ENCODE measurements at regions not wholly inside any gene's neighbourhood (a gene's known extent, or its start where the extent isn't known, plus 50 kb on each side); places are given as distances from the start of the nearest gene placed in this dataset.
"Not testable (repeated sequence)": the region's sequence is repeated elsewhere in the genome, so short reads cannot be mapped to it uniquely, and the experiment has no call there.

- DNase-seq (ENCODE audit: low spot score) = no peak
Measured at GRCh38 chr4:1561286-1561990, 122.7 kb downstream of the FAM53A start.

DNA sequence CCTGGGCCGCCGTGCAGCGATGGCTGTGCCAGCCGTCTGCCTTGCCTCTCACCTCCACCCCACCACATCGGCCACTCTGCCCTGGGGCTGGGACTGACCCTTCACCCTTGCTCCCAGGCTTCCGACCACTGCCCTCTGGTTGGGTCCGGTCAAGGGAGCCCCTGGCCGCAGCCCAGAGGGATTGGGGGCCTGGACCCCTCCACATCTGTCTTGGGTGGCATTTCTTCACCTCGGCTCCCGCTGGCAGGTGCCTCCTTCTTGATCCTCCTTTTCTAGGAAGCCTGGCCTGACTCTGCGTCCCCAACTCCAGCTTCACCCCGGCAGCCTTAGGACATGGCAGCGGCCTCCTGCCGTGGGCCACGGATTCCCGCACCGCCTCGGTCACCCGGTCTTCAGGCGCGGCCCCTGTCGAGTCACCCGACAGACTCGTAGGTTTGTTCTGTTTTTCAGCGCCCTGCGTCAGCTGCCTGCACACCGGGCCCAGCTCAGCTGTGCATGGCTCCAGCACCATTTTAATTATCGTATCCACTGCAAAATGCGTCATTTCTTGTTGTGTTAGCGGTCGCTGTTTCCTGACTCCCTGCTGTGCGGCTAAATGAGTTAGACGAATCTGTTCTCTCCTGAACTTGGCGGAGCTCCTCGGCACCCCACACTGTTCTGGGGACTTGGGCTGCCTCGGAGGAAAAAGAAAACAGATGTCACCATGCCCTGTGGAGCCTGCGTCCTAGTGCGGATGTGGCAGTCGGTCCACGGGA lies 124.0 kb downstream of the FAM53A start:
- DNase-seq (ENCODE audit: low spot score) = no peak

DNA sequence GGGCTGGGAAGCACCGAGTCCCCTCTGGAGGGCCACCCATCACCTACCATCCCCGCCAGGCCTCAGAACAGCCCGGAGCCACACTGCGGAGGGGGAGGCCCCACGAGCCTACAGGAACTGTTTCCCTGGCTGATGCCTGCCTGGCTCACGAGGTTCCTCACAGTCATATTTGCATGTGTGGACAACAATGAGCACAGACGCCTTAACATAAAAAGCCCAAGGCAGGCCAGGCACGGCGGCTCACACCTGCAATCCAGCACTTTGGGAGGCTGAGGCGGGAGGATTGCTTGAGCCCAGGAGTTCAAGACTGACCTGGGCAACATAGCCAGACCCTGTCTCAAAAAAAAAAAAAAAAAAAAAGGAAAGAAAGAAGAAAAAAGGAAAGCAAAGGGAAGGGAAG lies 125.9 kb downstream of the FAM53A start:
- no peak for DNase-seq (ENCODE audit: low spot score)

- DNase-seq (ENCODE audit: low spot score) = no peak
Measured at GRCh38 chr4:1557221-1557597, 126.9 kb downstream of the FAM53A start.

DNA sequence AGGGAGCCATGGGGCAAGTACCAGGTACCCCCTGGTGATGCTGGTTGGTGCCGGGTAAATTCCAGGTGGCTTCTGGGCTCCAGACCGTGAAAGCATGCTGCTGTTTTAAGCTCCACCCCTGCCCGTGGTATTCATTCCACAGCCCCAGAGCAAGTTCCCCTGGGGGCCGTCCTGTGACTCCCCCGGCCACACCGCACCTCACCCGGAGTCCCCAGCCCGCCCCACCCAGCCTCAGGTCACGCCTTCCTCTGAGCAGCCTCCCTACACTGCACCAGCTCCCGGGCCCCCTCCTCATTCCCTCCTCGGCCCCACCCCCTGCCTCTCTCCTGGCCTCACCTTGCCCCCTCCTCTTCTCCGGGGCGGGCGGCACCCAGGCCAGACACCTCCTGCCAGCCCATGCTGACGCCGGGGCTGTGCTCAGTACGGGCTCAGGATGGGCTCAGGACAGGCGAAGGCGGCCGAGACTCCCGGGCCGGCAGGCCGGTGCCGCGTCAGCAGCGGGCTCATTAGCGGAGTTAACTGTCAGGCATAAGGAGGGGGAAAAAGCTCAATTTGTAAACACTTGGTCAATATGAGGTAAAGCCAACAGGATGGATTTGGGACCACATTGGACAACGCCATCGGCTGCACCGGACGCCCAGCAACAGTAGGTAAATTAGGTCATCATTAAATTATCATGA lies 127.4 kb downstream of the FAM53A start:
- no peak for DNase-seq (ENCODE audit: low spot score)

DNA sequence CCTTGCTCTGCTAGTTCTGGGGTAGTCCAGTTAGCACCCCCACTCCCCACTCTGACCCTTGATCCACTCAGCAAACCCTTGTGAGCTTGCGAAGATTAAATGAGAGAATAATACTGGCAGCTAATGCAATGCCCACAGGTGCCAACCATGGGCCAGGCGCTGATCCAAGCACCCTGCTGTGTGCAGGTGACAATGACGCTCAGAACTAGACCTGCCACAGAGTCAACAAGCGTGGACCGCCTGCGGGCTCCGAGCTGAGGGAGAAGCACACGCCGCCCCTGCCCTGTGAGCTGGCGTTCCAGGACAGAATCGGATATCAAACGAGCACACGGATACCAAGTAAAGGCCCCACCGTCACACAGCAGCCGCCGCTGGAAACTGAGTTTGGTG lies 129.2 kb downstream of the FAM53A start:
- no peak for DNase-seq (ENCODE audit: low spot score)

DNA sequence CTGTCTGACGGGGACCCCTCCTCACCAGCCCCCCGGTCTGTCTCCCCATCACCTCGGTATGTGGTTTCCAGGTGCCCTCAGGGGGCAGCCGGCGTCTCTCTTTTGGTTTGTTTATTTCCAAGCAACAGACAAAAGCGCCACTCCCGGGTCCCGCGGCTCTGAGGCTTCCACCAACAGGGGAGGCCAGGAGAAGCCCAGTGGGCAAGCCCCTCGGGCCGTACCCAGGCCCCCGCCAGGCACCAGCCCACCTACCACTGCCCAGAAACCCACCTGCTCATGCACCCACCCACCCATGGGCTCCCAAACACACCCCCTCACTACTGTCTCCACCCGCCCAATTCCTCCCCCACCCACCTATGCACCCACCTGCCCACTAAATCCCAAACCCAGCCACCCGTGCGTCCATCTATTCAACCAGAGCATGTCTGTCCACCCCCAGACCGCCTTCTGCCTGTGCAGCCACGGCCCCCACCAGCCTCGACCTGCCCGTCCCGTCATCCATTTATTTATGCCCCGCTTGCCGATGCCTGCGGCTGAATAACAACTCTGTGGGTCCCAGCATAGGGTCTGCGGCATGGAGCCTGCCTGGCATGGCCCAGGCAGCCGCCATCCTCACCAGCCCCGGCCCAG lies 129.8 kb downstream of the FAM53A start:
- DNase-seq (ENCODE audit: low spot score) = no peak

GRCh38 chr4:1553365-1553764 lies 130.7 kb downstream of the FAM53A start:
- DNase-seq (ENCODE audit: low spot score) = no peak

- no peak for DNase-seq (ENCODE audit: low spot score)
Measured at GRCh38 chr4:1552451-1552850, 131.7 kb downstream of the FAM53A start.

DNA sequence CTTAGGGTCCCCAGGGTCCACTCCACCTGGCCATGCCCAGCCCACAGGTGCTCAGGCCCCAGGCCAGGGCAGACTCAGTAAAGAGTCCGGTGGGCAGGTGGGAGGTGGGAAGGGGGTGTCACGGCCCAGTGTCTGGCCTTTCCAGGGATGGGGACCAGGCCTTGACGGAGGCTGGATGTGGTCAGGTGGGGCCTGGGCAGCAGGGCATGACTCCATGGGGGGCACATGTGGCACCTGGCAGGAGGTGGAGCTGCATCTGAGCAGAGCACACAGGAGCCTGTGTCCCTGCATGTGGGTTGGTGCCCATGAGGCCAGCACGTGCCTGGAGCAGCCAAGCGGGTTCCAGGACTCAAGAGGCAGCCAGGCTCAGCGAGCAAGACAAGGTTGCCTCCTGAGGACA lies 132.9 kb downstream of the FAM53A start:
- no peak for DNase-seq (ENCODE audit: low spot score)

DNA sequence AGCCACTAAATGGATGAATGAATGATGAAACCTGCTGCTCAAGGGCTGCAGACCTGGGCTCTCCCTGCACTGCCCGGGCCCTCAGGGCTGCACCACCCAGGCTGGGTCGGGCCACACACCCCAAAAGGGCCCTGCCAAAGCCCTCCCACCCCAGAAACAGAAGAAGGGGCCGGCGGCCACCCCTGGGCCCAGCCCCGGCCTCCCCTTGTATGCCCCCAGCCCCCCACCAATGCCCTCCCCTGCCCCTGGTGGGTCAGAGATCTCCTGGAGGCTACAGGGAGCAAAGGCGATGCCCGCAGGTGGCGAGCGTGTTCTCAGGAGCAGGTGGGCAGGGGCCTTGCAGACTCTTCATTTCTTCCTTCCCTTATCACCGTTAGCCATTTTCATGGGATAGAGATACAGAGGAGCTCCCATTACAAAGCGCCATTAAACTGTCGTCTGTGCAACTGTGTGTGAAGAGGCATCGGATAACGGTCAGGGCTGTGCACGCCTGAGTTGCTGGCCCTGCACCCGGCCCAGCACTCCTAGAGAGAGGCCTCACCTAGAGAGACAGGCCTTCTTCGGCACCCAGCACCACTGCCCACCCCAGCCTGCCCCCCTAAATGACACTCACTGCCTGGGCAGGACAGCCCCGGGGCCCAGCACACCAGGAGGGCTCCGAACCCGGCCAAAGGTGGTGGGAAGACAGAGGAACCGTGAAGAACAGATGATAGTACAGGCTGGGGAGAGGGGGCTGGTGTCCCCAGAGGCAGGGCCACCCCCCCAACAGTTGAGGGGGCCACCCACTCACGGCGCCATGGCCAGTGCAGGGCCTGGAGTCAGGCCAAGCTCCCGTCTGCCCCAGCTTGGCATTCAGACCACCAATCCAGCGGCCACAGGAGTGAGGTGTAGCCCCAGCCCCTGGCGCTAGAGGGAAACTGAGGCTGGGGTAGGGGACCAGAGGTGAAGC lies 133.7 kb downstream of the FAM53A start:
- no peak for DNase-seq (ENCODE audit: low spot score)

- no peak for DNase-seq (ENCODE audit: low spot score)
Measured at GRCh38 chr4:1549638-1550035, 134.5 kb downstream of the FAM53A start.

DNA sequence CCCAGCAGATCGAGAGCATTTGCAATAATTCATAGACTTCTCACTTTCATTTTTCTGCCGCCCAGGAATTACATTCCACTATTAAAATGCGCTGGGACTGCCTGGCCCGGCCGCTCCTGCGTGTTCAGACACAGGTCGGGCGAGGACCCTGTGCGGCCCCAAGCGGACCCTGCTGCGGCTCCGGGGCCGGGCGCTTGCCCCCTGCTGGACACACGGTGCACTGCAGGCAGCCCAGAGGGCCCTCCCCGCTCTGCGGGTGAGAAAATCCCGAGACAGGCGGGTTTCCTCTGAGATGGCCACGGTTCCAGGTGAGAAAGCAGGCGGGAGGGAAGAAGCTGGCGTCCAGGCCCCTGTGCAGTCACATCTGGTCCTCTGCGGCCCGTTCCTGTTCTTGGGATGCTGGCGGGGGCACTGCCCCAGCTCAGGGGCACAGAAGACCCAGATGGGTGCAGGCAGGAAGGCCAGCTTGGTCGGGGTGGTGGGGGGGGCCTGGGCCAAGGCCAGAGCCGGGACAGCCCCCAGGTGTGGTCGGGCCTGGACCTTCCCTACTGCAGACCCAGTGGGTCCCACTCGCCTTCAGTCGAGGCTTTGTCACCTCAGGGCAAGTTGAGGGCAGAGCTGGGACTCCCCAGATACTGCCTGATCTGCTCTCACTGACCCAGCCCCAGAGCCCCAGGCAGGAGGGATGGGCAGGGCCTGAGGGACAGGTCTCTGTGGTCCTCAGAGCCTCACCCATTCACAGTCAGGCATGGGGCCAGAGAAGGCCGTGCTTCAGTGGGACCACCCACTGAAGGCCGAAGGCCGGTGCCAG lies 135.1 kb downstream of the FAM53A start:
- not testable (repeated sequence) for DNase-seq (ENCODE audit: low spot score)

GRCh38 chr4:1547856-1548826 lies 136.0 kb downstream of the FAM53A start:
- DNase-seq (ENCODE audit: low spot score) = no peak

- DNase-seq (ENCODE audit: low spot score) = no peak
Measured at GRCh38 chr4:1547131-1547855, 136.8 kb downstream of the FAM53A start.

DNA sequence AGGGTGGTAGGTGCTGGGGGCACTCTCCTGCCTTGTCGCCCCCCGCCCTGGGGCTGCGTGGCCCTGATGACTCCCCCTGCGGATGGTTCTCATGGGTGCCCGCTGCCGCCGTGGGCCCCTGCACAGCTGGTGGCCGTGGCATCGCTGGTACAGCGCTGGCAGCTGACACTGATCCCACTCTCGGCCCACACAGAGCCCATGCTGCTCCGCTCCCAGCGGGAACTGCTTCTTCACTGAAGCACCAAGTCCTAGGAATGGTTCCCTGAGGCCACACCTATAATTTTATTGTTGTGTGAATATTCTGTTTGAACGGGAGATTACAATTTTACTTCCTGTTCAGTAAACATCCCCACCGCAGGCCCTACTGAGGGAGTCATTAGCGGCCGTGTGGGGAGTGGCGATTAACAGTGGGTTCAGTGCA lies 138.6 kb upstream of the NKX1-1 start:
- no peak for DNase-seq (ENCODE audit: low spot score)

- not testable (repeated sequence) for DNase-seq (ENCODE audit: low spot score)
Measured at GRCh38 chr4:1544435-1544834, 138.2 kb upstream of the NKX1-1 start.

GRCh38 chr4:1543976-1544375 lies 137.7 kb upstream of the NKX1-1 start:
- DNase-seq (ENCODE audit: low spot score) = no peak

GRCh38 chr4:1543561-1543960 lies 137.3 kb upstream of the NKX1-1 start:
- DNase-seq (ENCODE audit: low spot score) = no peak

All from putamen (tissue), 1 donor.